Nephron (organoid): ENCODE measurements at regions not wholly inside any gene's neighbourhood (a gene's known extent, or its start where the extent isn't known, plus 50 kb on each side); places are given as distances from the start of the nearest gene placed in this dataset.

Experiments
- H3K27ac Mint-ChIP-seq, 3 experiments: 2 replicates each; pipeline ENCODE4 v1.8.0; 2020; ENCODE audit warnings: mixed read lengths in 3 of 3, mild to moderate bottlenecking in 2 of 3, moderate library complexity in 1 of 3
- H3K27me3 Mint-ChIP-seq: 2 replicates; pipeline ENCODE4 v1.8.0; 2021; ENCODE audit warnings: low read depth, mild to moderate bottlenecking, moderate library complexity, mixed read lengths
- H3K36me3 Mint-ChIP-seq: 2 replicates; pipeline ENCODE4 v1.8.0; 2020; ENCODE audit warnings: low read depth, mixed read lengths
- H3K4me1 Mint-ChIP-seq: 2 replicates; pipeline ENCODE4 v1.8.0; 2020; ENCODE audit warnings: mixed read lengths
- H3K4me3 Mint-ChIP-seq, 3 experiments: 2 replicates each; pipeline ENCODE4 v1.8.0; 2020; ENCODE audit warnings: mild to moderate bottlenecking in 3 of 3, mixed read lengths in 3 of 3, moderate library complexity in 2 of 3
- H3K9me3 Mint-ChIP-seq: 2 replicates; pipeline ENCODE4 v1.8.0; 2020; ENCODE audit warnings: mixed read lengths
- TF ChIP-seq, protein P1 (sequence below), 3 experiments: fragments of 200-600 bp; sonication (generic); IDR thresholded peaks; one replicate each; pipeline ENCODE4 v1.5.0; 2021; ENCODE audit warnings: antibody characterized with exemption in 3 of 3; ENCODE audit not compliant: unreplicated experiment in 3 of 3

DNA sequence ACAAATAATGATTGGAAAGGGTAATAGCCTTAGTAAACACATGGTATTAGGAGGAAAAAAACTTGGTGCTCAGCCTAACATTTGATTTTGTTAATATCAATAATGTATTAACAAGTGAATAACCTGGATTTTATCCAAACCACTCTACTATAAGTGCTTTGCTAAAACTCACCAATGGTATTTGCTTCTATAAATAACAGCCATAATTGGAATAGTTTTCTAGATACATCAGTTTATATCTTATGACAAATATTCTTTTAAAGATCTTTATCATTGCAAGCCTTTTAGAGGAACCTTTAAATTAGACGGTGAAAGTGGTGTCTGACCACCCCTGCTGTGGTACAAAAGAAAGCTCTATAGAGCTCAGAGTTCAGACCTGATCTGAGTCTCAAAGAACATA is 123.9 kb downstream of the SHOX2 start:
- no peak overlapping the region for H3K4me3 Mint-ChIP-seq

GRCh38 chr3:157981819-157982218 is 124.4 kb downstream of the SHOX2 start:
- H3K9me3 Mint-ChIP-seq = no peaks in the 10 kb centered on the region

More for the DNA sequence above, 123.9 kb downstream of the SHOX2 start:
- Mint-ChIP-seq H3K36me3 (no peaks in the 10 kb centered on the region), H3K9me3 (peaks cover under 1% of the 10 kb centered on the region), H3K27me3 (no peaks in the 10 kb centered on the region), H3K4me1 (no peaks in the 10 kb centered on the region), H3K27ac (no peak overlapping the region)
- TF ChIP-seq, protein P1, sequence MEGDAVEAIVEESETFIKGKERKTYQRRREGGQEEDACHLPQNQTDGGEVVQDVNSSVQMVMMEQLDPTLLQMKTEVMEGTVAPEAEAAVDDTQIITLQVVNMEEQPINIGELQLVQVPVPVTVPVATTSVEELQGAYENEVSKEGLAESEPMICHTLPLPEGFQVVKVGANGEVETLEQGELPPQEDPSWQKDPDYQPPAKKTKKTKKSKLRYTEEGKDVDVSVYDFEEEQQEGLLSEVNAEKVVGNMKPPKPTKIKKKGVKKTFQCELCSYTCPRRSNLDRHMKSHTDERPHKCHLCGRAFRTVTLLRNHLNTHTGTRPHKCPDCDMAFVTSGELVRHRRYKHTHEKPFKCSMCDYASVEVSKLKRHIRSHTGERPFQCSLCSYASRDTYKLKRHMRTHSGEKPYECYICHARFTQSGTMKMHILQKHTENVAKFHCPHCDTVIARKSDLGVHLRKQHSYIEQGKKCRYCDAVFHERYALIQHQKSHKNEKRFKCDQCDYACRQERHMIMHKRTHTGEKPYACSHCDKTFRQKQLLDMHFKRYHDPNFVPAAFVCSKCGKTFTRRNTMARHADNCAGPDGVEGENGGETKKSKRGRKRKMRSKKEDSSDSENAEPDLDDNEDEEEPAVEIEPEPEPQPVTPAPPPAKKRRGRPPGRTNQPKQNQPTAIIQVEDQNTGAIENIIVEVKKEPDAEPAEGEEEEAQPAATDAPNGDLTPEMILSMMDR (IDR thresholded peaks at IDR 0.05; ENCODE audit: unreplicated experiment in 3 of 3) = no peak

DNA sequence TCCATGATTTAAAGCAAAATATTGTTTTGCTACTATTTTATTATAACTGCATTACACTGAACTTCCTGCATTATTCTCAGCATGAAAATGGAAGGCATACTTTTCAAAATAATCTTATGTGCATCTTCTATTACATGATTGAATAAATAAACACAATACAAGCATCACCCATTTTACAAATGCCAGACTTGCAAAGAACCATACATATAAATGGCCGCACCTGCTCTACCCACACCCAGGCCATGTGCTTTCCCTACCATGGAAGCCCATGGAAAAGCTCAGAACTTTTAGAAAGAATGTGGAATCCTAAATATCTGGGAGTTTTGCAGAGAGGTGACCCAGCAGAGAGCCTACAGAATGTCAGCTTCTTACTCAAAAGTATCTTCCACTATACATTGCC is 127.2 kb downstream of the SHOX2 start:
- Mint-ChIP-seq H3K27me3 (no peaks in the 10 kb centered on the region), H3K4me1 (no peaks in the 10 kb centered on the region), H3K36me3 (no peaks in the 10 kb centered on the region)

More at GRCh38 chr3:157981819-157982218, 124.4 kb downstream of the SHOX2 start:
- H3K27ac Mint-ChIP-seq = no peak overlapping the region
- no peaks in the 10 kb centered on the region for H3K27me3 Mint-ChIP-seq
- TF ChIP-seq, protein P1 (IDR thresholded peaks at IDR 0.05; ENCODE audit: unreplicated experiment in 3 of 3) = no peak
- H3K4me3 Mint-ChIP-seq = no peak overlapping the region
- no peaks in the 10 kb centered on the region for H3K36me3 Mint-ChIP-seq
- H3K4me1 Mint-ChIP-seq = no peaks in the 10 kb centered on the region

GRCh38 chr3:157961665-157962064 is 144.6 kb downstream of the SHOX2 start:
- no peak overlapping the region for H3K4me3 Mint-ChIP-seq
- TF ChIP-seq, protein P1 (IDR thresholded peaks at IDR 0.05; ENCODE audit: unreplicated experiment in 3 of 3) = no peak
- no peaks in the 10 kb centered on the region for H3K4me1 Mint-ChIP-seq
- no peaks in the 10 kb centered on the region for H3K9me3 Mint-ChIP-seq
- H3K27me3 Mint-ChIP-seq = peaks cover 4% of the 10 kb centered on the region
- H3K27ac Mint-ChIP-seq = no peak overlapping the region
- H3K36me3 Mint-ChIP-seq = no peaks in the 10 kb centered on the region

More for the DNA sequence above, 127.2 kb downstream of the SHOX2 start:
- H3K4me3 Mint-ChIP-seq = no peak overlapping the region
- H3K9me3 Mint-ChIP-seq = no peaks in the 10 kb centered on the region
- TF ChIP-seq, protein P1 (IDR thresholded peaks at IDR 0.05; ENCODE audit: unreplicated experiment in 3 of 3) = no peak
- no peak overlapping the region for H3K27ac Mint-ChIP-seq

DNA sequence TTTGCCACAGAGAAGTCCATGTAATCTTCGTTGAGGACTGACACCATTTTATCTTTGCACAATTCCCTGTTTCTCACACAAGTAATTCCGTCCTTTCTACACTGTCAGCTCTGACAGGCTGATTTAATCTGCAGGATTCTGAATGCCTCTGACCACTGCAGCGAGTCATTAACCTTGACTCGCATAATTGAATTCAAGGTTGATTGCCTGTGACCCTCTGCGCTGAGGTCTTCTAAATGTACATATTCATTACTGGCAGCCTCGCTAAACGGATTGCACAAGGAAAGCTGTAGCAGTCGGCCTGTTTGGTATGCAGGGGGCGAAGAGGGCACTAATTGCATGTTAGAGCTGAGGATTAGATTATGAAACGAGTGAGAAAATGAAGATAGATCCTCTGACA is 147.8 kb downstream of the SHOX2 start:
- TF ChIP-seq, protein P1 (IDR thresholded peaks at IDR 0.05; ENCODE audit: unreplicated experiment in 3 of 3) = no peak
- Mint-ChIP-seq H3K36me3 (no peaks in the 10 kb centered on the region), H3K27ac (peak overlapping the region in 1 of 3 experiments; percentile 1), H3K9me3 (no peaks in the 10 kb centered on the region), H3K4me3 (no peak overlapping the region), H3K4me1 (no peaks in the 10 kb centered on the region), H3K27me3 (no peaks in the 10 kb centered on the region)

DNA sequence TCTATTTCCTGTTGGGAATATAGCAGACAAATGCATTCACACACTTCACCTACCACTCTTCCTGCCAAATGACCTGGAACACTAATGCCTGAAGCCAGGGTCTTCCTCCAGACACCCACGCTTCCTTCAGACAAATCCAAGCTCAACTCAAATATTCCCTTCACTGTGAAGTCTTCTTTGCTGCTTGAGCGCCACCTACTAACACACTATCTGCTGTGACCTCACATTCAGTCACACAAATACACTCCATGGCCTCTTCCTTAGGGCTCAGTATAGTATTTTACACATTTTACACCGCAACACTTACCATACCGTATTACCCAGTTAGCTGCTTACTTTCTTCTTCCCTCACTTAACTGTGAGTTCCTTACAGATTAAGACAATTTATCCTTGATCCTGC is 149.4 kb downstream of the SHOX2 start:
- H3K4me3 Mint-ChIP-seq = no peak overlapping the region
- H3K36me3 Mint-ChIP-seq = no peaks in the 10 kb centered on the region
- no peaks in the 10 kb centered on the region for H3K9me3 Mint-ChIP-seq
- H3K27ac Mint-ChIP-seq = no peak overlapping the region
- H3K27me3 Mint-ChIP-seq = no peaks in the 10 kb centered on the region
- H3K4me1 Mint-ChIP-seq = no peaks in the 10 kb centered on the region
- TF ChIP-seq, protein P1 (IDR thresholded peaks at IDR 0.05; ENCODE audit: unreplicated experiment in 3 of 3) = no peak
